Astrocyte of the cerebellum (primary cell): ENCODE measurements at regions not wholly inside any gene's neighbourhood (a gene's known extent, or its start where the extent isn't known, plus 50 kb on each side); places are given as distances from the start of the nearest gene placed in this dataset.

ENCODE experiments used
- DNase-seq: peaks from one replicate; pipeline ENCODE4 v3.0.0-alpha.2; 2011; ENCODE audit warnings: low read depth
- H3K4me3 ChIP-seq: 2 replicates; pipeline ENCODE4 v1.5.1; 2011; ENCODE audit warnings: mild to moderate bottlenecking, low read depth, low read length, moderate library complexity
- in situ Hi-C: cut with HindIII; loops from 2 replicates; pipeline ENCODE4 v1.10.0; 2017; ENCODE audit warnings: low sequenced_read_pairs
- TF ChIP-seq, protein P1 (sequence below): IDR thresholded peaks from 2 replicates; pipeline ENCODE4 v1.5.1; 2012; ENCODE audit warnings: low read length, low read depth, moderate library complexity, mild to moderate bottlenecking; ENCODE audit errors: missing control alignments

GRCh38 chr15:96505014-96505413 lies 174.5 kb downstream of the NR2F2 start:
- no peak for DNase-seq
- in situ Hi-C loops = no loop called here
- TF ChIP-seq, protein P1, sequence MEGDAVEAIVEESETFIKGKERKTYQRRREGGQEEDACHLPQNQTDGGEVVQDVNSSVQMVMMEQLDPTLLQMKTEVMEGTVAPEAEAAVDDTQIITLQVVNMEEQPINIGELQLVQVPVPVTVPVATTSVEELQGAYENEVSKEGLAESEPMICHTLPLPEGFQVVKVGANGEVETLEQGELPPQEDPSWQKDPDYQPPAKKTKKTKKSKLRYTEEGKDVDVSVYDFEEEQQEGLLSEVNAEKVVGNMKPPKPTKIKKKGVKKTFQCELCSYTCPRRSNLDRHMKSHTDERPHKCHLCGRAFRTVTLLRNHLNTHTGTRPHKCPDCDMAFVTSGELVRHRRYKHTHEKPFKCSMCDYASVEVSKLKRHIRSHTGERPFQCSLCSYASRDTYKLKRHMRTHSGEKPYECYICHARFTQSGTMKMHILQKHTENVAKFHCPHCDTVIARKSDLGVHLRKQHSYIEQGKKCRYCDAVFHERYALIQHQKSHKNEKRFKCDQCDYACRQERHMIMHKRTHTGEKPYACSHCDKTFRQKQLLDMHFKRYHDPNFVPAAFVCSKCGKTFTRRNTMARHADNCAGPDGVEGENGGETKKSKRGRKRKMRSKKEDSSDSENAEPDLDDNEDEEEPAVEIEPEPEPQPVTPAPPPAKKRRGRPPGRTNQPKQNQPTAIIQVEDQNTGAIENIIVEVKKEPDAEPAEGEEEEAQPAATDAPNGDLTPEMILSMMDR = no peak
- no peak overlapping the region for H3K4me3 ChIP-seq

- in situ Hi-C loops = no loop called here
- H3K4me3 ChIP-seq = no peak overlapping the region
- TF ChIP-seq, protein P1 = no peak
- DNase-seq = no peak
Observed at GRCh38 chr15:96514607-96515285, 184.2 kb downstream of the NR2F2 start.

GRCh38 chr15:96515371-96515770 lies 184.9 kb downstream of the NR2F2 start:
- in situ Hi-C loops = no loop called here
- TF ChIP-seq, protein P1 = no peak
- no peak for DNase-seq
- H3K4me3 ChIP-seq = no peak overlapping the region

DNA sequence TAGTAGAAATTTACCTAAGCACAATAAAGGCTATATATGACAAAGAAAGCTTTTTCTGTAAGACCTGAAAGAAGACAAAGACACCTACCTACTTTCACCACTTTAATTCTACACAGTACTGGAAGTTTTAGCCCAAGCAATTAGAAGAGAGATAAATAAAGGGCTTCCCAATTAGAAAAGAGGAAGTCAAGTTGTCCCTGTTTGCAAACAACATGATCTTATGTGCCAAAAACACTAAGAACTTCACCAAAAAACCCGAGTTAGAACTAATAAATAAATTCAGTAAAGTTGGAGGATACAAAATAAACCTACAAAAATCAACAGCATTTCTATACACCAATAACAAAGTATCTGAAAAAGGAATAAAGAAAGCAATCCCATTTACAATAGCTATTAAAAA lies 190.9 kb downstream of the NR2F2 start:
- DNase-seq = no peak
- in situ Hi-C loops = no loop called here
- no peak overlapping the region for H3K4me3 ChIP-seq
- TF ChIP-seq, protein P1 = no peak

GRCh38 chr15:96524676-96525417 lies 194.3 kb downstream of the NR2F2 start:
- in situ Hi-C loops = no loop called here
- TF ChIP-seq, protein P1 = no peak
- no peak overlapping the region for H3K4me3 ChIP-seq
- DNase-seq = no peak

GRCh38 chr15:96535148-96535547 lies 204.6 kb downstream of the NR2F2 start:
- H3K4me3 ChIP-seq = no peak overlapping the region
- TF ChIP-seq, protein P1 = no peak
- in situ Hi-C loops = no loop called here
- DNase-seq = no peak
